ENCODE measurements at regions not wholly inside any gene's neighbourhood (a gene's known extent, or its start where the extent isn't known, plus 50 kb on each side); places are given as distances from the start of the nearest gene placed in this dataset.

DNA sequence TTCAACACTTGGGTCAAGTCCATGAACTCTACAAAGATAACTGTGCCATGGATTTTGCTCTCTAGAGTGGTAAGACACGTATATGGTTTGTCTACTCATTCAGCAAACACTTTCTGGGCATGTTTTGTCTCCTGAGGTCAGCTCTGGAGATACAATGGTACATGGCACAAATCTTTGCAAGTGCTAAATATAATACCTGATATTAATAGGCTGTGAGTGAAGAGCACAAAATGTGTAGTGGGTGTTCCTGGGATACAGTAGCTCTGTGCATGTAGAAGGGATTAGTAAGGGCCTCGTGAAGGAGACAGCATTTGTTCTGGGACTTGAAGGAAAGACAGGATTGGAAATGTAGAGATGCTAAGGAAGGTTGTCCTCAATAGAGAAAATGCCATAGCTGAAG is 360.9 kb downstream of the BCKDHB start:
- no peak for TF ChIP-seq GATA2 (IDR thresholded peaks at IDR 0.05; ENCODE audit: low read depth, low read length)
- no peak for TF ChIP-seq GATA3 (IDR thresholded peaks at IDR 0.05; ENCODE audit: low read depth, low read length)
